ENCODE measurements at regions not wholly inside any gene's neighbourhood (a gene's known extent, or its start where the extent isn't known, plus 50 kb on each side); places are given as distances from the start of the nearest gene placed in this dataset.

- no peak for TF ChIP-seq CTCF (IDR thresholded peaks at IDR 0.05)
- TF ChIP-seq POLR2A (IDR thresholded peaks at IDR 0.05): no peak
- no peak for TF ChIP-seq EP300 (IDR thresholded peaks at IDR 0.05)
Measured at GRCh38 chr10:107437921-107438320, 273.4 kb upstream of the SORCS1 start.

All from tibial nerve (tissue), 4 donors.